ENCODE measurements at regions not wholly inside any gene's neighbourhood (a gene's known extent, or its start where the extent isn't known, plus 50 kb on each side); places are given as distances from the start of the nearest gene placed in this dataset.

DNA sequence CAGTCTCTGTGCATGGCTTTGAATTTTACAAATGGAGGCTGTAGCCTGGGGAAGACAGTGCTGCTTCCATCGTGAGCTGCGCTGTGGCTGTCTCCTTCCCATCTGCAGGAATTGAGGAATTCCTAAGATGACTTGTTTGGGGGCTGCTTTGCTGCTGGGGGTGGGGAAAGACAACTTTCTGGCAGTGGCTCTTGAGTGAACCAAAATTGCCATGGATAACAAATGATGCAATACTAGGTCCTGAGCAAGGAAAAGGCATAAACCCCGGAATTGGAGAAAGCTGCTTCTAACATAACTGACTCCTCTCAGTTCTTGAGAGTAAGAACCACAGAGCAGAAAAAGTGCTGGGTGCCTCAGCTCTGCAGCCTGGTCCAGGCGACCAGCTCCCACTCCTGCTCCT, 245.0 kb upstream of the RPL38 start:
- DNase-seq: no peak

DNA sequence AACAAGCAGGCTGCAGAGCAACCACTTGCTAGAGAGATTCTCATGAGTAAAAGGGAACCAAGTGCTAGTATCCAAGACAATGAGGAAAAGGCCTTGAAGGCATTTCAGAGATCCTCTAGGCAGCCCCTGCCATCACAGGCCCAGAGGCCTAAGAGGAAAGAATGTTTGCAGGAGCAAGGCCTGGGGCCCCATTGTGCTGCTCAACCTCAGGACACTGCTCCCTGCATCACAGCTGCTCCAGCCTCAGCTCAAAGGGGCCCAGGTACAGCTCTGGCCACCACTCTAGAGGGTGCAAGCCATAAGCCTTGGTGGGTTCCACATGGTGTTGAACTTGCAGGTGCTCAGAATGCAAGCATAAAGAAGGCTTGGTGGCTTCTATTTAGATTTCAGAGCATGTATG, 243.0 kb upstream of the RPL38 start:
- DNase-seq: no peak

DNA sequence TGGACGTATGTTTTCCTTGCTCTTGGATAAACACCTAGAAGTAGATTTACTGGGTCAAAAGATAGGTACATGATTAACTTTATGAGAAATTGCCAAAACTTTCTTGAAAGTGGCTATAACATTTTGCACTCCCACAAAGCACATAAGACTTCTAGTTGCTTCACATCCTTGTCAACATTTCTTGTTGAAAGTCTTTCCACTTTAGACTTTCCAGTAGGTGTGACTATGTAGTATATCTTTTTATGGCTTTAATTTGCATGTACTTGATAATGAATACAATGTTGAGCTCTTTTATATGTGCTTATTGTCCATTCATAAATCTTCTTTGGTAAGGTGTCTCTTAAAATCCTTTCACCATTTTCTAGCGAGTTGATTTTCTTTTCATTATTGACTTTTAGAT, 241.2 kb upstream of the RPL38 start:
- no peak for DNase-seq

DNA sequence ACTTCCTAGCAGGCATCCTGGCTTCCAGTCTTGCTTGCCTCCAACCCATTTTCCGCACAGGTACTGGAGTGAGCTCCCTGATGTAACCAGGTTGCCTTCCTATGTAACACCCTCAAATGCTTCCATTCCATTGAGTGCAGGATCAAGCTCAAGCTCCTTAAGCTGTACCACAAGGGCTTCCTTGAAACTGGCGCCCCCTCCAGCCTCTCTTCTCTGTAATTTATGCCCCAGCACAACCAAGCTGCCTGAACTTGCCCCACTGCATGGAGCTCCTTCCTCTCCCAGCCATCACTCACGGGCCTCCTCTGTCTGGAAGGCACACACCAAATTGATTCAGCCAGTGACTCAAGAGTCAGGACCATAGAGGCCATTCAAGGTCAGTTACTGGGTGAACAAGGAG, 234.8 kb upstream of the RPL38 start:
- DNase-seq: no peak

DNA sequence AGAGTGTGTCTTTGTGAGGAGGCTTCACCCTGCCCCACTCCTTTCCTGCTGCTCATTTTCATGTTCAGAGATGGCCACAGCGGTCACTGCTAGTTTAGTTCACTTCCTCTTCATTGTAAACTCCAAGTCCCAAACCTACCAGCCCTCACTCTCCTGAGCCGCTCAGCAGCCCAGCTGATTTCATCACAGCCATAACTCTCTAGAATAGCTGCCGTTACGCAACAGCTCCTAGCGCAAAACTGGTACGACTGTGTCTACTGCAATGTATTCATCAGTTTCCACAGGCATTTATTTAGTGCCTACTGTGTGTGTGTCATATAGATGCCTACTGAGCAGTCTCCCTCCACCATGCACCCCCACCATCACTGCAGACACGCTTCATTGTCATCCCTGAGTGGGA, 233.5 kb upstream of the RPL38 start:
- DNase-seq: no peak

DNA sequence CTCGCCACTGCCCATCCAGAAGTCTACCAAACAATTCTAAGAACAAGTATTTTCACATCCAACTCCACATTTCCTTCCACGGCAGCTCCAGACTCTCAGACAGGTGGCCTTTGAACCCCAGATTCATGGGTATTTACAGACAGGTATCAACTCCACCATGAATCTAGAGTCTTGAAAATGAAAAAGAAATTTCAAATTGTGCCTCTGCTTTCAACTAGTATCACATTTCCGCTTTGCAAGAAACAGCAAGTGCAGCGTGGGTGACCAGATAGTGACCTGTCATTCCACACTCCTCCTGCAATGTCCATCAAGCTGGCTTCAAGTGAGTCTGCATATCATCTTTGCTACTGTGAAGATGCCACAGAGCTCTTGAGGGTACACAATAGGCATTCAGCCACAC, 232.4 kb upstream of the RPL38 start:
- no peak for DNase-seq

DNA sequence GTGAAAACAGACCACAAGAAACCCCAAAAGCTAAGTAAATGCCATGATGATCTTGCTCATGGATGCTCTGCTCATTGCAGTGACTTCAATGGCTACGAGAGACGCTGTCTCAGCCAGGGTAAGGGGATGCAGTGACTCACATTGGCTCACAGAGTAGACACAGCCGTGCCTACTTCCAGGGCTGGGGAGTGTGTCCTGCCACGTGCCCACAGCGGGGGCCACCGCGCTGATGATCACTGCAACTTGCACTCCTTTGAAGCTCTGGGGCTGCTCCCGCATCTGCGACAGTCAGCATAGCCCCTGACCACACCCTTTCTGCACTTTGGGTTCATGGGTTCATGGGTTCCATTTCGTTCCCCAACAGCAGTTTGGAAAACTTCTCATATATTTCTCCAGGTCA, 231.4 kb upstream of the RPL38 start:
- no peak for DNase-seq

DNA sequence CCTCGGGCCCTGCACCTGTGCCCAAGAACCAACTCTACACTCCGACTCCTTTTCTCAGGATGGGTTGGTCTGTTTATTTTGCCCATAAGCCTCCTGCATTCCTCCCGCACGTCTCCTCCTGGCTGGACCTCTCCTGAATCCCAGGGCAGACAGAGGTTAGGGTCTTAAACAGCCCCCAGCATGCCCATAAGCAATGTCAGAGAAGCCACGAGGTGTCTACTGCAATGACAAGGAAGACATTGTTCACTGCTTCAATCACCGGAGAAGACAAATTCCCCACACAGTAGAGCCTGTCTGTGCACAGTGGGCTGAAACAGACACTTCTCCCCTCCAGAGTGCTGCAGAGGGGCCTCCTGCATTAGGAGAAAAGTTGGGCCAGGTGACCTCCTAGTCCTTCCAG, 230.6 kb upstream of the RPL38 start:
- no peak for DNase-seq

DNA sequence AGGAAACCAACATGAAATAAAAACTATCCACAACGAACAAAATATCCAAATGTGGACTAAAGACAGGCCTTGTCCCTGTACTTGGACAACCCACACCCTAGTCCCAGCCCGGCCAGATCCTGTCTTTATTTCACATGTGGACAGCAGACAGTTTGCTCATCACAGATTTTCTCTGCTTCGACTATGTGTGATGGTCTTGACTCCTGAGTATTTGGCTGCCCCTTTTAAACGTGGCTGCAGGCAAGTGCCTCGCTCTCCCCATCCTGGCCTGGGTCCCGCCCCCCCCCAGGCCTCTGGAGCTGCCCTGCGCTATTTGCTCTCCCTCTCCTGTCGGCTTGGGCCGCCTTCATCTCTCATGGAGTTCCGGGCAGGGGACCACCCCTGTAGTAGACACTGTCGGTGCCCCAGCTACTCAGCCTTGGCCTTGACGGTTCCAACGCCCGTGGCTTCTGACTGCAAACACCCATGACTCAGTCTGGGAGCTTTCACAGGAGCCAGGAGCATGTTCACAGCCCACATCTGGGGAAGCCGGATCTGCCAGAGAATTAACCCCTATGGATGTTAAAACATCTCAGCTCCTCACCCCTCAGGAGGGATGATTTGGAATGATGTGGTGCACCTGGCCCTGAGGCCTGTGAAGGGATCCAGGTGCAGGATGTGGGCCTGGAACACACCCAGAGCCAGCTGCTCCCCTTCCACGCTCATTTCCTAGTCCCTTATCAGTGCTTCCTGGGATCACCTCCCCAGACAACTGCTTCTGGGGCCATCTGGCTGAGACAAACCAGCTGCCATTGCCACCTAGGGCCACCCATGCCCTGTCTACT, 229.7 kb upstream of the RPL38 start:
- no peak for DNase-seq

DNA sequence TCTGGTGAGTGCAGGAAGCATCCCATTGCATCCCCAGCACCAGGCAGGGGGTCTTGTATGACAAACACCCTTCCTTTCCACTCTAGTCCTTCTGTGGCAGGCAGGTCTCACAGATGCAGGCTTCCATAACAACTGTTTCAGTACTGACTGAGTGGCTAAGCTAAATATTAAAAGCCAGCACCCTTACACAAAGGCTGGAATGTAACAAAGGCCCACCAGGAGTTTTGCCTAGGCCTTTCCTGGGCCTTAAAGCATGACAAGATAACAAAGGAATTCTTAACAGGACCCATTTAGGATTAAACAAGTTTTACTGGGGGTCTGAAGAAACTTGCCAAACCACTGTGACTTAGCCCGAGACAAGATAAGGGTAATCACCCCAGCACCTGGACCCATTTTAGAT, 228.9 kb upstream of the RPL38 start:
- no peak for DNase-seq

DNA sequence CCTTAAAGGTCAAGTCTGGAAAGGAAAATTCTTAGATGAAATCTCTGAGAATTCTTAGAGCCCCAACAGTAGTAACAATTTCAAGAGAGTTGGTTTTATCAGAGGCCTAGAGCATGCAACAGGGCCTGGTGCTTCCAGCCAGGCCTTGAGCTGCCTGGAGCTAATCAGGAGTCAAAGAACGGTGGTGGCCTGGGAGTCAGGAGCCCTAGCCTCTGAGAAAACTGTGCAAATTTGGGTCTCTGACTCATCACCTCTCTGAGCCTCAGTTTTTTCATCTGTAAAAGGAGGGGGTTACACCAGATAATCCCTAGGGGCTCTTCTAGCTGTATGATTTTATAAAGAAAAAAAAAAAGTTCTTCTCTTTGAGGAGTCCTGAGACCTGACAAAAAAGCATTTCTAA, 227.3 kb upstream of the RPL38 start:
- no peak for DNase-seq

DNA sequence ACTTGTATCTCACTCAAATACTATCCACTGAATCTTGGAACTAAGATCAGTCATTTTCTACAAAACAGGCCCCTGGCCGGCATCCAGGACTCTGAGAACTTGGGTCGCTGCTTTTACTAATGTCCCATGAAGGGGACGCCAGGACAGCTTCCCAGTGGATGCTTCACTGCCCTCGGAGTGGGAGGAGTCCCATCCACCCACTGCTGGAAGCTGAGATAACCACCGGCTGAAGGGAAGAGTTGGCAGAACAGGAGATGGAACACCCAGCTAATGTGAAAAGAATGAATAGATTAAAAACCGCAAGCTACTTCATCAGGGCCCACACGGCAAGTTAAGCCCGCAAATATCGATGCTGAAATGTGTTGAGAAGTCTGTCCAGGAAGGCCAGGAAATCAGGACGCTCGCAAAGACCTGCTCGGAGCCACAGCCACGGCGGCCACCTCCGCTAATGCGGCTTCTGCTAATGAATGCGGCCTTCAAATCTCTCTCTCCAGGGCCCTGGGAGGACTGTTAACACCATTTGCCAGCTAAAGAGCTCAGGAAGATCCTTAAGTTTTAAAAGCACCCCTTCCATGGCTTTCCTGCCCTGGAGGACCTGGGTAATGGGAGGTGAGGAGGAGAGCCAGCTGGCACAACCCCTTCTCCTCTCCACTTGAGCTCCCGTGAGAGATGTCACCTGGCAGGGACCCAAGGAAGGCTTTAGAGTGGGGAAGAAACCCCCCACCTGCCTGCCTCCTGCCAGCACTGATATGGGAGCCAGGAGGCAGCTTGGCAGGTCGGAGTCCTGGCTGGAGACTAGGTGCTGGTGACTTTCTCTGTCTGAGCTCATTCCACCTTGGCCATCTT, 226.6 kb upstream of the RPL38 start:
- DNase-seq: no peak

DNA sequence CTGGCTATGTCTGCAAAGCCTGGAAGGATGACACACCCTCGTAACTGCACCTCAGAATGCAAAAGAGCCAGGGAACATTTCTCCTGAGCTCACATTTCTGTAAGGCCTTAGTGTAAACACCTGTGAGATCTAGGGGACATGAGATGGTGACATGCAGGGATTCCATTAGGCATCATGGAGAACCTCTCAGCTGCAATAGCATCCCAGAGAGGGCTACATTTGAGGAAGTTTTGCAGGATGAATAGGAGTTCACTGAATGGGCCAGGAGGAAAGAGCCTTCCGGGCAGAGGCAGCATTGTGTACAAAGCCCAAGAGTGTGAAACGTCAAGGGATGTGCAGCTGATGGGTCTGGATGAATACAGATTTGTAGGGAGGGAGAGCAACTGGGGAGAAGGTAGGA, 223.0 kb upstream of the RPL38 start:
- DNase-seq: no peak

DNA sequence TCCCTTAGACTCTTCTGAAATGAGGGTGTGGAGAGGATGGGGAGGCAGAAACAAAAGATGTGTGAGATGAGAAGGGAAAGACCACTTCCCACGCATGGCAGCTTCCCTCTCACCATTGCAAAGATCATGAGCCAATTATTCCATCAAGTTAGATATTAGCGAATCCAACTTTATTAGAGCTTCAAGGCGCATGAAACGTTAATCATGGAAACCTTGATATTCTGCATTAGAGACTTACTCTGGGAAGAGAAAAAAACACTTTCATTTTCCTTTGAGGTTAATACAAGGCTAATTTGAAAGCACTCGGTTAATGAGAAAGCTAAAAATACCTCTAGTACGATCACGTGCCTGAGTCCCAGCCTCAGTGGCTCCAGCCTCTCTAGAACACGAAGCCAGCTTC, 220.6 kb upstream of the RPL38 start:
- DNase-seq: no peak

DNA sequence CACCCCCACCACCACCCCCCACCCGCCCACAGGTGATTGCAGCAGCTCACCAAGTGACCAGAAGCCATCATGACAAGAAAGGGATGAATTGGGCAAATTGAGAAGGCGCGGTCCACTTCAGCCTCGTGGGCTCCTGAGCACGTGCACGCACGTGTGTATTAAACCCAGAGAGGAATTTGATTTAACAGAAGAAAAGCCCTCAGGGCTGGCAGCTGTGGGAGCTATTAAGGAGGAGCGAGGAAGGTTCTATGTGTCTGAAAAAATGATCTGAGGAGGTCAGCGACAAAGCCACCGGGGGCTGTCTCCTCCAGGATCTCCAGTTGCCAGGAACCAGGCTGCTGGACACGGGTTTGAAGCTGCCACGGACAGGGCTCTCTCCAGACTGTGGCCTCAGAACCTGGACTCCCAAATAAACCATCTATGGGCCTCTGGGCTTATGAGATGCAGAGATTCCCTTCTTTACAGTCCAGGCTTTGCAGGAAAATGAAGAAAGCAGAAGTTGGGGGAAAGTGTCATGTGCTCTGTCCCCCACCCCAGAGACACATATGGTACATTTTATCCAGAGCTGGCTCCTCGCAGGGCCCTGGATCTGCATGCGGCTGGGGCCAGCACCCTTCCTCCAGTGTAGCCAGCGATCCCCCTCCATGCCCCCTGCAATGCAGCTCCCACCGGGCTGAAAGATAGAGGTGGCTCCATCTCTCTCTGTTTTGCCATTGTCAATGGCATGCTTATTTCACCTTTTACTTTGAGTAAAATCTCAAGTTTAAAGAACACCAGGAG, 219.7 kb upstream of the RPL38 start:
- DNase-seq: no peak

DNA sequence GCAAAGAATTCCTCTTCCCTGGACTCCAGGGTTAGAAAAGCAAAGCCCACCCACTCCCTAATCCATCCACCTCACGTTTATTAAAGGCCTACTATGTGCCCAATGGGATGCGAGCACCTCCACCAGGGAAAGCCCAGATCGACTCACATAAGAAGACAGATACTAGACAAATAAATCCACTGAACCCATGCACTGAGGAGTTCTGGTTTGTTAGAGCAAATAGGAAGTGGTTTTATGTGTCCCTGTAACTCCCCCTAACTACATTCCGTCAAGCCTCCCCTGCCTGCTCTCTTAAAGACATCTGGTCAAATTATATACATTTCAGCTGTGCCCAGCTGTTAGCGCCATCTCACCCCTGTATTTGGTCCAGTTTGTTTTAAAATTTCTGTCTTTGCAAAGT, 218.5 kb upstream of the RPL38 start:
- no peak for DNase-seq

DNA sequence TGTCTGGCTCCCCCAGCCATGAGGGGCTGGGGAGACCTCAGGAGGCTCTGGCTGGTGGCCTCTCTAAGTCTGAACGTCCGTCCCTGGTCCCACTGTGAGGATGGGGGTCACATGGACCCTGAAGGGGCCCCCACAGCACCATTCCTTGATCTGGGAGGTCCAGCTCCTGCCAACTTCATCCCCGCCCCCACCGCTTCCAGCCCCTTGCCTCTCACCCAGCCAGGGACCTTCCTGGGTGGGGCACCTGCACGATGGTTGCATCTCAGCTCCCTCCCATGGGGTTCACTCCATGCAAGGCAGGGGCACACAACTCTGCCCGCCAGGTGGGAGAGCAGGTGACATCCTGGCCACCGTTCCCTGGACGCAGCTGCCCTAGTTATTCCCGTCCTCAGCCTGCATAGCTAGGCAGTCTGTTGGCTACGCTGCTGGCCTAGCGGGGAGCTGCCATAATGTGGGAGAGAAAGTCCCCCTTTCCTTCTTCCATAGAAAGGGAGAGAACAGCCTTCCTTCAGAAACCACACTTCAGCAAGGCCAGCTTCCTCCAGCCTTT, 217.9 kb upstream of the RPL38 start:
- DNase-seq: no peak

DNA sequence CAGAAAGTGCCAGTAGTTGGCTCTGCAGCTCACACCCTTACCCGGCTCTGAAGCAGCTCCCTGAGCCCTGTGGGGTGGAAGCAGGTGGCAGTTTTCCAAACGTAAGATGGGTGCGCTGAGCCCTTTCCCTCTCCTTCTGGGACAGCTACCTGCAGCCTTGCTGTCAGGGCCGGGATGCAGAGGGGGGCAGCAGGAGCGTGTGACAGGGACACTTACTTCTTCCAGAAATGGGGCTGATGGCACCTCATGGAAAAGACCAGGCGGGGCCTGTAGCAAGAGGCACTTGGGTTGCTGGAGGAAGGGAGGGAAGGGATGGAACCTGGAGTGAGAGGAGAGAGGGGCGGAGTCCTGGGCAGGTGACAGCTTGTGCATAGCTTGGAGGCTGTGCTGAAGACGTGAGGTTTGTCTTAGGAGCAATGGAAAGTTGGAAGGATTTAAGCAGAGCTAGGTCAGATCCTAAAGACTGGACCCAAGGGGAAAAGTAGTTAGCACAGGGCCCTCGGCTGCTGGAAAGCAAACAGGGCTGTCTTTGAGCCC, 216.8 kb upstream of the RPL38 start:
- DNase-seq: no peak

DNA sequence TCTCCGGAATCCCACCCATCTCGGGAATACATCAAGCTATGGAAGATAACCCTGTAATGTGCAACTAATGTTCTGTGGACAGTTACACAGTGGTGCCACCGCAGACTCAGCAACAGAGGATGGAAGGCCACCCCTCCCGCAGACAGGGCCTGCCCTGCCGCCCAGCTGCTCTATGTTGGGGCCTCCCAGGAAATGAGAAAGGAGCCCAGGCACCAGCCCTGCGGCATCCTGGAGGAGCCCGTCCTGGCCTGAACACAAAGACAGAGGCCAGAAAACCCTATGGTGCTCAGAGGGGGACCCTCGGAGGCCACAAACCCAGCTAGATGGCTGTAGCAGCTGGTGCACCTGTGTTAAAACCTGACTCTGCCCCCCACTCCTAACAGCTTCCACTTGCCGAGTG, 216.1 kb upstream of the RPL38 start:
- DNase-seq: no peak

DNA sequence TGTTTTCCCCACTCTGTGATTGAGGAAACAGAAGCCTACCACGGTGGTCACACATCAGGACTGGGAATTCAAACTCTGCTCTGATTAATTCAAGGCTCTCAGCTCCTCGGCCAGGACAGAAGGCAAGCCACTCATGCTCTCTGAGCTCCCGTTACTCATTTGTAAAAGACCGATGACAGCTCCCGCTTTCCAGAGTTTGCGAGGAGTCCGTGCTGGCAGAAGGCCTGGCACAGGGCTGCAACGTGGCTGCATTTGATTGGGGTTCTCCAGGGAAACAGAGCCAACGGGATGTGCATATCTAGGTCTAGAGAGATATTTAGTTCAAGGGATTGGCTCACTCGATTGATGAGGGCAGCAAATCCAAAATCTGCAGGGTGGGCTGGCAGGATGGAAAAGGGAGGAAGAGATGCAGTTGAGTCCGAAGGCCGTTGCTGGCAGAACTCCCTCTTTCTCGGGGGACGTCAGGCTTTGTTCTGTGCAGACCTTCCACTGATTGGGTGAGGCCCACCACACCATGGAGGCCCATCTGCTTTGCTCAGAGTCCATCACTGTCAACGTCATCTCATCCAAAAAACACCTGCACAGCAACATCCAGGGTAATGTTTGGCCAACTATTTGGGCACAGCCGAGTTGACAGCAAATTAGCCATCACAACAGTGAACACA, 215.5 kb upstream of the RPL38 start:
- no peak for DNase-seq

DNA sequence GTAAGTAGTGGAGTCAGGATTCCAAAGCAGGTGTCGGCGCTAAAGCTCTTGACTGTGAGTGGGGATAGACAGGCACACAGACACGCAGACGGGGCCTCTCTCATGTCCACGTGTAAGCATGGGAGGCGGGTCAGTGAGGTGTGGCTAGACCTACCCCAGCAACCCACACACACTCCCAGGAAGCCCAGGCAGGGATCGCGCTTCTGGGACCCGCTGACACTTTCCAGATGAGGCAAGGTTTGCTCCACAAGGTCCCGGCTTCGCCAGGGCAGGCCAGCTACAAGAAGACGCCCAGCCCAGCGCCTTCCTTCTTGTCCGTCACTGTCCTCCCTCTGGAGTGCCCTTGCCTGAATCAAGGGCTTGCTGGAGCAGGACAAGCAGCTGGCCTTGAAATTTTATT, 213.8 kb upstream of the RPL38 start:
- no peak for DNase-seq

DNA sequence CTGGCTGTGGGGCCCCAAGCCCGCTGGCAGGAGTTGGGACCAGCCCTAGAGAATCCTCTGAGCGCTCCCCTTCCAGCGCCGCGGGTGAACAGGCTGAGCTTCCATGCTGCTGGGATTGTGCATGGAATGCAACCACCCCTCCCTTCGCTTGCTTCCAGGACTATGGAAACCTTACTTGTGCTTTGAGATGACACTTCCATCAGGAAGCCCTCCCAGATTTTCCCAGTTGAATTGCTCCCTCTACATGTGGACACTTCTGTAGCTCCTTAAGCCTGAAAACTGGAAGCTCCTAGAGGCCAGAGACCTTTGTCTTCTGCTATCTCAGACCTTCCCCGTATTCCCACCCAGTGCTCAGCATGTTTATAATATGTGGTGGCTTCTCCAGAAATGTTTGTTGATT, 213.2 kb upstream of the RPL38 start:
- DNase-seq: no peak

DNA sequence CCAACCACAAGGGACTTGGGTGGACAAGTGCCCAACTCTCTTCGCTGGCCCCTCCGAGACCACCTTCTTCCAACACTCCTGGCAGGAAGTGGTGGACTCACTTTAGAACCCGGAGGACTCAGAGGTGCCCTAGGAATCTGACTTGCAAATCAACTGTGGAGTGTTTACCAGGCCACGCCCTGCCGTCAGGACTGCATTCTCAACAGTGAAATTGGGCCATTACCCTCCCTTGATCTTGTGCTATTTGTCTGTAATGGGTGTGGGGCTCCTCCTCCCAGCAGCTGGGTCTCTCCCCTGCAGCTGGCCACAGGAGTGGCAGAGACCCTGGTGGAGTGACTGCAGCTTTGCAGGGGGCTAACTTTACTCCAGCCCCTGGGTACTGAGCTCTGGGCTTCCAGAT, 212.2 kb upstream of the RPL38 start:
- DNase-seq: no peak

All from stimulated activated CD4-positive, alpha-beta T cell treated with anti-CD3 and anti-CD28 coated beads, Interleukin-1b, Interleukin-23, amount 100 ng/mL, for 48 hours (primary cell).